ENCODE measurements at regions not wholly inside any gene's neighbourhood (a gene's known extent, or its start where the extent isn't known, plus 50 kb on each side); places are given as distances from the start of the nearest gene placed in this dataset.

DNA sequence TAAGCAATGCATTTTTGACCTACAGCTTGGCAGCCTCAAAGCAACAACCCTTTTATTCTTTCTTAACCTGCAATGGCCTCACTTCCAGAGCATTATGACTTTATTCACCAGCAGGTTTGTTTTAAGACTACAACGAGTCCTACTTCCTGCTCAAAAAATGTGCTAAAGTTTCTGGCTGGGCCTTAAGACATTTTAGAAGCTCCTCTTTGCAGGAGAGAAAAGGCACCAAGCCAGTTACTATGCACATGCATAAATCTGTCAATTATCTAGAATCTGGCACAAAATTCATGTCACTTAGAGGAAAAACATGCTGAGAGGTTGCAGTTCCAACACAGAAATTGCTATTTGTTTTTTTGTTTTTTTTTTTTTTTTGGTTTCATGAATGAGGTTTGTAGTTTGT is 223.0 kb upstream of the EPHA5 start:
- Histone ChIP-seq H3K27me3 (ENCODE audit: insufficient read depth, poor library complexity, severe bottlenecking) (no peaks in the 10 kb centered on the region), H3K4me3 (replicated peaks; ENCODE audit: insufficient read depth, low read length) (no peak overlapping the region), H3K27ac (replicated peaks) (no peak overlapping the region)
- no peak for DNase-seq (ENCODE audit: low read depth in 1 of 2, low spot score in 1 of 2)
- TF ChIP-seq POLR2AphosphoS5 (IDR thresholded peaks at IDR 0.05; ENCODE audit: low read depth) = no peak
- no peak for TF ChIP-seq CTCF (IDR thresholded peaks at IDR 0.05; ENCODE audit: insufficient read depth, low read length)
- no peak for TF ChIP-seq GABPA (IDR thresholded peaks at IDR 0.05; ENCODE audit: low read depth)
- TF ChIP-seq REST (IDR thresholded peaks at IDR 0.05; ENCODE audit: insufficient replicate concordance, low read depth) = no peak
- TF ChIP-seq SPI1 (IDR thresholded peaks at IDR 0.05; ENCODE audit: borderline replicate concordance, low read depth) = no peak

DNA sequence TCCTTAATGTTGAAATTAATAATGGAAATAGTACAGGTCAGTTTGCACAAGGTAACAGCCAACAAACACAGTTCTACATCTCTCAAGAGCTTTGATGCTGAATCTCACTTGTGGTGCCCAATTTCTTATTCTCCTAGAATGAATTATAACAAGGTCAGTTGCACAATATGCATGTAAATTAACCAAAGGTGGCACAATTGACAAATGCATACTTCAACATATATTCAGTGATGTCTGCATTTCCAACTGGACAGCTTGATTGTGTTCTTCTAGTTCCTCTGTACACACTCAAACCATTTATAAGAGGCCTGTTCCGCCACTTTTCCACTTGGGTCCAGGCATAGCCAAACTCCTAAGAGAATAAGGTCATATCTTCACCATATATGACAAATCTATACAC is 210.3 kb upstream of the EPHA5 start:
- DNase-seq (ENCODE audit: low read depth in 1 of 2, low spot score in 1 of 2) = no peak
- Histone ChIP-seq H3K27ac (replicated peaks) (no peak overlapping the region), H3K27me3 (ENCODE audit: insufficient read depth, poor library complexity, severe bottlenecking) (no peaks in the 10 kb centered on the region), H3K4me3 (replicated peaks; ENCODE audit: insufficient read depth, low read length) (no peak overlapping the region)
- TF ChIP-seq GABPA (IDR thresholded peaks at IDR 0.05; ENCODE audit: low read depth) (no peak), POLR2AphosphoS5 (IDR thresholded peaks at IDR 0.05; ENCODE audit: low read depth) (no peak), SPI1 (IDR thresholded peaks at IDR 0.05; ENCODE audit: borderline replicate concordance, low read depth) (no peak), CTCF (IDR thresholded peaks at IDR 0.05; ENCODE audit: insufficient read depth, low read length) (no peak), REST (IDR thresholded peaks at IDR 0.05; ENCODE audit: insufficient replicate concordance, low read depth) (no peak)

DNA sequence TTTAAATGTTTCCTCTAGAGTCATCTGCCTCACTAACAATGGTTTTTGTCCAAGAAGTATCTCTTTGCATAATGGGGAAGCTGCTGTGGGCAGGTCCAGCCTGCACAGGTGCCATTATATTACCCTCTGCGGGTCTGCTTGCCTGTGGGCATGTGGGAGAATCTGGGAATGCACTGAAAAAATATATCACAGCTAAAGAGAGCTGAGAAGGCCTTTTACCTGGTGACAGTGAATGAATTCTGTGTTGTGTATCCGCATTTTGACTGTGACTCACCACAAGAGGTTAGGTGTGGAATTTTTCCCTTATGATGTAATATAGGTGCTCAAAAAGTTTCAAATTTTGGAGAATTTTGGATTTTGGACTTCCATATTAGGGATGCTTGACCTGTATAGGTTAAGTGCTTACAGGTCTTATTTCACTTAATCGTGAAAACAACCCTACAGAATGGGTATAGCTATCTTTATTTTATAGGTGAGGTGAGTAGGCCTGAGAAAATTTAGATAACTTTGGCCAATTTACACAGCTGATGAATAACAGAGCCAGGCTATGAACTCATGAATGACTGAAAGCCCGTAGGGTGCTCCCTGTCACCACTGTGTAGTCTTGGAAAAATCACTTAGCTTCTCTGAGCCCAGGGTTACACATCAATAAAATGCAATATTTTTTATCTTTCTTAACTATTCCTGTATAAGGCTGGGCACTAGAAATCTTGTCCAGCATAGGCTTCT is 198.0 kb upstream of the EPHA5 start:
- DNase-seq (ENCODE audit: low read depth in 1 of 2, low spot score in 1 of 2) = no peak
- Histone ChIP-seq H3K27me3 (ENCODE audit: insufficient read depth, poor library complexity, severe bottlenecking) (no peaks in the 10 kb centered on the region), H3K27ac (replicated peaks) (no peak overlapping the region), H3K4me3 (replicated peaks; ENCODE audit: insufficient read depth, low read length) (no peak overlapping the region)
- TF ChIP-seq POLR2AphosphoS5 (IDR thresholded peaks at IDR 0.05; ENCODE audit: low read depth) (no peak), REST (IDR thresholded peaks at IDR 0.05; ENCODE audit: insufficient replicate concordance, low read depth) (no peak), CTCF (IDR thresholded peaks at IDR 0.05; ENCODE audit: insufficient read depth, low read length) (no peak), SPI1 (IDR thresholded peaks at IDR 0.05; ENCODE audit: borderline replicate concordance, low read depth) (no peak), GABPA (IDR thresholded peaks at IDR 0.05; ENCODE audit: low read depth) (no peak)

All from HL-60 (cell line).